Right lobe of liver (tissue), 4 donors: ENCODE measurements at regions not wholly inside any gene's neighbourhood (a gene's known extent, or its start where the extent isn't known, plus 50 kb on each side); places are given as distances from the start of the nearest gene placed in this dataset.

ENCODE experiments used
- CTCF ChIP-seq, 4 donors: fragments of 200-600 bp in 3 of 4; fragments of 450-650 bp in 1 of 4; IDR thresholded peaks; one replicate each; pipeline versions ENCODE4 v1.5.1 to v1.8.0; 2016 to 2022; ENCODE audit warnings: antibody characterized with exemption in 4 of 4, mild to moderate bottlenecking in 2 of 4
- POLR2A ChIP-seq: fragments of 450-650 bp; IDR thresholded peaks from one replicate; pipeline ENCODE4 v1.6.1; 2017; ENCODE audit warnings: antibody characterized with exemption, mild to moderate bottlenecking
- donor health status: DM: no; HTN: no; CAD: no.
- donor health status: DM: no; HTN: no; CAD: no.
- donor health status: DM: no; HTN: yes; CAD: no.

GRCh38 chr2:107751936-107752335 is 74.8 kb upstream of the RGPD4 start:
- no peak for TF ChIP-seq CTCF (IDR thresholded peaks at IDR 0.05)
- no peak for TF ChIP-seq POLR2A
